ENCODE measurements at regions not wholly inside any gene's neighbourhood (a gene's known extent, or its start where the extent isn't known, plus 50 kb on each side); places are given as distances from the start of the nearest gene placed in this dataset.

- Histone ChIP-seq H3K27me3 (ENCODE audit: control insufficient read depth in 2 of 2, insufficient read depth in 2 of 2, low read length in 2 of 2) (no peaks in the 10 kb centered on the region), H3K79me2 (ENCODE audit: control insufficient read depth, insufficient read depth, low read length) (no peaks in the 10 kb centered on the region), H3K9ac (replicated peaks; ENCODE audit: extremely low read depth, insufficient read depth, low read length) (no peak overlapping the region), H3K4me1 (ENCODE audit: control insufficient read depth, extremely low read depth, insufficient read depth, low read length) (no peaks in the 10 kb centered on the region), H3K4me2 (ENCODE audit: insufficient read depth, low read length) (no peak overlapping the region), H2AFZ (ENCODE audit: low read depth, low read length) (no peak overlapping the region), H3K9me3 (replicated peaks; ENCODE audit: control insufficient read depth, insufficient read depth, low read length) (no peaks in the 10 kb centered on the region), H3K9me1 (replicated peaks; ENCODE audit: control insufficient read depth, extremely low read depth, insufficient read depth, low read length) (no peaks in the 10 kb centered on the region), H3K27ac (ENCODE audit: insufficient read depth, low read depth, low read length) (no peak overlapping the region), H3K4me3 (replicated peaks in 1 of 3; ENCODE audit: insufficient read depth in 1 of 3, low read depth in 1 of 3, low read length in 3 of 3) (no peak overlapping the region), H3K36me3 (ENCODE audit: control insufficient read depth in 2 of 2, extremely low read depth in 1 of 2, insufficient read depth in 2 of 2, low read length in 2 of 2) (no peaks in the 10 kb centered on the region), H4K20me1 (replicated peaks; ENCODE audit: control insufficient read depth, extremely low read depth, insufficient read depth, low read length) (no peaks in the 10 kb centered on the region)
- BruUV-seq (replicated peaks), result no TSS peak
- no peak for TF ChIP-seq POLR2A (IDR thresholded peaks at IDR 0.05; ENCODE audit: low read depth, low read length)
- no peak for TF ChIP-seq MYC (IDR thresholded peaks at IDR 0.05; ENCODE audit: low read depth, low read length)
- no peak for TF ChIP-seq CTCF (IDR thresholded peaks at IDR 0.05; ENCODE audit: extremely low read depth in 1 of 2, insufficient read depth in 1 of 2, low read depth in 1 of 2, low read length in 2 of 2)
- dilution Hi-C loops (cut with MboI; ENCODE audit: extremely low pct_ligation_motif_present, low sequenced_read_pairs), result no loop called here
- no peak for FAIRE-seq
- intact Hi-C loops (cut with micrococcal nuclease), result no loop called here
- DNase-seq (ENCODE audit: low read depth, low spot score), result no peak
- ChIA-PET POLR2A (no interaction called here), CTCF (no interaction called here)
Observed at GRCh38 chr2:43034242-43034619, 192.2 kb downstream of the ZFP36L2 start.

GRCh38 chr2:43033466-43034241, 192.8 kb downstream of the ZFP36L2 start:
- DNase-seq (ENCODE audit: low read depth, low spot score) (no peak), FAIRE-seq (no peak)
- intact Hi-C loops (cut with micrococcal nuclease), result no loop called here
- POLR2A ChIA-PET, result no interaction called here
- H3K36me3 ChIP-seq (ENCODE audit: control insufficient read depth in 2 of 2, extremely low read depth in 1 of 2, insufficient read depth in 2 of 2, low read length in 2 of 2), result no peaks in the 10 kb centered on the region
- H3K4me3 ChIP-seq (replicated peaks in 1 of 3; ENCODE audit: insufficient read depth in 1 of 3, low read depth in 1 of 3, low read length in 3 of 3), result no peak overlapping the region
- H3K79me2 ChIP-seq (ENCODE audit: control insufficient read depth, insufficient read depth, low read length), result no peaks in the 10 kb centered on the region
- no peaks in the 10 kb centered on the region for H3K9me1 ChIP-seq (replicated peaks; ENCODE audit: control insufficient read depth, extremely low read depth, insufficient read depth, low read length)
- H3K9me3 ChIP-seq (replicated peaks; ENCODE audit: control insufficient read depth, insufficient read depth, low read length), result no peaks in the 10 kb centered on the region
- BruUV-seq (replicated peaks), result no TSS peak
- H3K9ac ChIP-seq (replicated peaks; ENCODE audit: extremely low read depth, insufficient read depth, low read length), result no peak overlapping the region
- H3K4me2 ChIP-seq (ENCODE audit: insufficient read depth, low read length), result no peak overlapping the region
- H3K27me3 ChIP-seq (ENCODE audit: control insufficient read depth in 2 of 2, insufficient read depth in 2 of 2, low read length in 2 of 2), result no peaks in the 10 kb centered on the region
- TF ChIP-seq EZH2 (IDR thresholded peaks at IDR 0.05; ENCODE audit: borderline replicate concordance, low read depth, low read length, severe bottlenecking), result no peak
- TF ChIP-seq CTCF (IDR thresholded peaks at IDR 0.05; ENCODE audit: extremely low read depth in 1 of 2, insufficient read depth in 1 of 2, low read depth in 1 of 2, low read length in 2 of 2), result no peak
- TF ChIP-seq MYC (IDR thresholded peaks at IDR 0.05; ENCODE audit: low read depth, low read length), result no peak
- no peak for TF ChIP-seq POLR2AphosphoS5 (IDR thresholded peaks at IDR 0.05; ENCODE audit: insufficient read depth, low read depth, low read length)
- TF ChIP-seq GATA2 (IDR thresholded peaks at IDR 0.05; ENCODE audit: insufficient read depth, insufficient read length, low read depth, low read length), result no peak
- no peak for TF ChIP-seq POLR2A (IDR thresholded peaks at IDR 0.05; ENCODE audit: low read depth, low read length)
- no peak for TF ChIP-seq FOS (IDR thresholded peaks at IDR 0.05; ENCODE audit: borderline replicate concordance, insufficient read depth, low read length)
- TF ChIP-seq MAX (IDR thresholded peaks at IDR 0.05; ENCODE audit: insufficient read depth, insufficient read length), result no peak
- no peak for TF ChIP-seq JUN (IDR thresholded peaks at IDR 0.05; ENCODE audit: borderline replicate concordance, insufficient read depth, insufficient read length, low read depth)
- no peaks in the 10 kb centered on the region for H4K20me1 ChIP-seq (replicated peaks; ENCODE audit: control insufficient read depth, extremely low read depth, insufficient read depth, low read length)
- H3K4me1 ChIP-seq (ENCODE audit: control insufficient read depth, extremely low read depth, insufficient read depth, low read length), result no peaks in the 10 kb centered on the region
- dilution Hi-C loops (cut with MboI; ENCODE audit: extremely low pct_ligation_motif_present, low sequenced_read_pairs), result no loop called here
- CTCF ChIA-PET, result no interaction called here
- no peak overlapping the region for H3K27ac ChIP-seq (ENCODE audit: insufficient read depth, low read depth, low read length)
- H2AFZ ChIP-seq (ENCODE audit: low read depth, low read length), result no peak overlapping the region

All from endothelial cell of umbilical vein (primary cell).